Endodermal cell (in vitro differentiated cells): ENCODE measurements at regions not wholly inside any gene's neighbourhood (a gene's known extent, or its start where the extent isn't known, plus 50 kb on each side); places are given as distances from the start of the nearest gene placed in this dataset.
"Not testable (repeated sequence)": the region's sequence is repeated elsewhere in the genome, so short reads cannot be mapped to it uniquely, and the experiment has no call there.

Experiments used
- DNase-seq: peaks from one replicate; pipeline ENCODE4 v3.0.0-alpha.2; 2017
- H3K27ac ChIP-seq: 2 replicates; pipeline ENCODE4 v1.5.1; 2013; ENCODE audit warnings: mild to moderate bottlenecking, low read depth, low read length, moderate library complexity
- H3K27me3 ChIP-seq: 2 replicates; pipeline ENCODE4 v1.6.1; 2013; ENCODE audit warnings: mild to moderate bottlenecking, low read length, moderate library complexity; ENCODE audit not compliant: insufficient read depth, control insufficient read depth, poor library complexity, severe bottlenecking
- H3K36me3 ChIP-seq: 2 replicates; pipeline ENCODE4 v1.7.0; 2013; ENCODE audit warnings: mild to moderate bottlenecking, low read length, moderate library complexity; ENCODE audit not compliant: control insufficient read depth, insufficient read depth
- H3K4me1 ChIP-seq: one replicate; pipeline ENCODE4 v1.7.0; 2013; ENCODE audit warnings: low read length; ENCODE audit not compliant: control insufficient read depth, insufficient read depth
- H3K4me3 ChIP-seq: 2 replicates; pipeline ENCODE4 v1.5.1; 2013; ENCODE audit warnings: mild to moderate bottlenecking, low read length, moderate library complexity
- H3K9ac ChIP-seq: 2 replicates; pipeline ENCODE4 v1.6.1; 2013; ENCODE audit warnings: mild to moderate bottlenecking, low read length, moderate library complexity; ENCODE audit not compliant: poor library complexity, severe bottlenecking; ENCODE audit errors: extremely low read depth
- H3K9me3 ChIP-seq: 2 replicates; pipeline ENCODE4 v1.6.1; 2013; ENCODE audit warnings: mild to moderate bottlenecking, low read length, moderate library complexity; ENCODE audit not compliant: control insufficient read depth
- H3K27ac Mint-ChIP-seq: 2 replicates; pipeline ENCODE4 v1.8.0; 2020; ENCODE audit warnings: mixed read lengths
- H3K27me3 Mint-ChIP-seq: 2 replicates; pipeline ENCODE4 v1.8.0; 2021; ENCODE audit warnings: mild to moderate bottlenecking, mixed read lengths; ENCODE audit not compliant: insufficient read depth
- H3K36me3 Mint-ChIP-seq: 2 replicates; pipeline ENCODE4 v1.8.0; 2020; ENCODE audit warnings: low read depth, mixed read lengths
- H3K4me1 Mint-ChIP-seq: 2 replicates; pipeline ENCODE4 v1.8.0; 2020; ENCODE audit warnings: mixed read lengths
- H3K4me3 Mint-ChIP-seq: 2 replicates; pipeline ENCODE4 v1.8.0; 2020; ENCODE audit warnings: mild to moderate bottlenecking, moderate library complexity, mixed read lengths
- H3K9me3 Mint-ChIP-seq: 2 replicates; pipeline ENCODE4 v1.8.0; 2020; ENCODE audit warnings: mild to moderate bottlenecking, mixed read lengths
- CTCF ChIP-seq: fragments of 200-600 bp; sonication (generic); conservative IDR thresholded peaks from 2 replicates; pipeline ENCODE4 v1.5.0; 2021; ENCODE audit warnings: antibody characterized with exemption, mild to moderate bottlenecking
- WGBS, 2 experiments: methylation state at CpG; one replicate each; pipeline versions ENCODE4 v1.1.5 to v1.1.7; 2013; ENCODE audit warnings: missing lambda C conversion rate in 2 of 2, mixed read lengths in 1 of 2; ENCODE audit not compliant: insufficient coverage in 1 of 2, insufficient read length in 1 of 2; 5-methylcytosine and 5-hydroxymethylcytosine counted together

- peak; percentile 47 for TF ChIP-seq CTCF
- not testable (repeated sequence) for H3K4me1 Mint-ChIP-seq
Observed at GRCh38 chr6:60935970-60936369, 1350.1 kb downstream of the KHDRBS2 start.

DNA sequence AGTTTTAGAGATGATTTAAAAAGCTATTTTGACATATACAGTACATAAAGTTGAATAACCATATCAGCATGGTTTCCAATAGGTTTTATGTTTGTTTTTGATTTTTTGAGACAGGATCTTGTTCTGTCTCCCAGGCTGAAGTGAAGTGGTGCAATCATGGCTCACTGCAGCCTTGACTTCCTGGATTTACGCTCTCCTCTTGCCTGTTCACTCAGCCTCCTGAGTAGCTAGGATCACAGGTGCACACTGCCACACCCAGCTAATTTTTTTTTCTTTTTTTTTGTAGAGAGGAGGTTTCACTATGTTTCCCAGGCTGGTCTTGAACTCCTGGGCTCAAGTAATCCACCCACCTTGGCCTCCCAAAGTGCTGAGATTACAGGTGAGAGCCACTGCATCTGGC is 1366.4 kb downstream of the KHDRBS2 start:
- H3K4me3 ChIP-seq, H3K4me3 Mint-ChIP-seq, H3K9ac ChIP-seq, H3K36me3 ChIP-seq, H3K9me3 ChIP-seq, H3K4me1 Mint-ChIP-seq, H3K27ac ChIP-seq, H3K9me3 Mint-ChIP-seq, H3K27me3 ChIP-seq, H3K4me1 ChIP-seq, H3K27ac Mint-ChIP-seq, H3K36me3 Mint-ChIP-seq, H3K27me3 Mint-ChIP-seq, DNase-seq: not testable (repeated sequence)
- 95% methylated on average over 1 of the region's 1 CpG; no CpG with 5 or more reads in 1 of the 2 experiments for WGBS, 2 experiments

More at GRCh38 chr6:60935970-60936369, 1350.1 kb downstream of the KHDRBS2 start:
- no CpG with 5 or more reads among the region's 1 CpG for WGBS, 2 experiments
- H3K27ac ChIP-seq, H3K4me3 Mint-ChIP-seq, H3K27ac Mint-ChIP-seq, H3K9ac ChIP-seq, H3K27me3 ChIP-seq, H3K9me3 Mint-ChIP-seq, H3K4me1 ChIP-seq, H3K27me3 Mint-ChIP-seq, DNase-seq, H3K9me3 ChIP-seq, H3K4me3 ChIP-seq, H3K36me3 Mint-ChIP-seq, H3K36me3 ChIP-seq: not testable (repeated sequence)

DNA sequence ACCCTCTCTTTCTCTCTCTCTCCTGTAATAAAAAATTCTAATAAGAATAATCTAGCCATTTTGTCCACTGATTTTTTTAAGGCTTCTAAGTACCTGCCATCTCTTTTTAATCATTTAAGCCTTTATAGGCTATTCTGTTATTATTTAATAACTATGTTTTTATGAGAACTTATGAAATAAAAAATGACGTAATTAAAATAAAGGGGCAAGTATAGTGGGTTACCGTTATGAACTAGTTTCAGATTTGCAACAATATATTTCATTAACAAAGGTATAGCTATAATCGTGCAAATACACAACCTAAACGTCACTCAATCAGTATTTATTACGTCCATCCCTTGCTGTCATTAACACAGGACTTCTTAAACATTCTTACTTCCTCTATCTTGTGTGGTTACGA is 1382.2 kb downstream of the KHDRBS2 start:
- not testable (repeated sequence) for H3K4me1 ChIP-seq, H3K27ac Mint-ChIP-seq, H3K27me3 Mint-ChIP-seq, H3K36me3 Mint-ChIP-seq, H3K4me3 ChIP-seq, H3K4me1 Mint-ChIP-seq, H3K27me3 ChIP-seq, H3K36me3 ChIP-seq, DNase-seq, H3K4me3 Mint-ChIP-seq, H3K9ac ChIP-seq, H3K27ac ChIP-seq
- peaks cover 22% of the 10 kb centered on the region for H3K9me3 Mint-ChIP-seq
- 94% methylated on average over 5 of the region's 6 CpGs; no CpG with 5 or more reads in 1 of the 2 experiments for WGBS, 2 experiments
- H3K9me3 ChIP-seq, result peaks cover 14% of the 10 kb centered on the region

DNA sequence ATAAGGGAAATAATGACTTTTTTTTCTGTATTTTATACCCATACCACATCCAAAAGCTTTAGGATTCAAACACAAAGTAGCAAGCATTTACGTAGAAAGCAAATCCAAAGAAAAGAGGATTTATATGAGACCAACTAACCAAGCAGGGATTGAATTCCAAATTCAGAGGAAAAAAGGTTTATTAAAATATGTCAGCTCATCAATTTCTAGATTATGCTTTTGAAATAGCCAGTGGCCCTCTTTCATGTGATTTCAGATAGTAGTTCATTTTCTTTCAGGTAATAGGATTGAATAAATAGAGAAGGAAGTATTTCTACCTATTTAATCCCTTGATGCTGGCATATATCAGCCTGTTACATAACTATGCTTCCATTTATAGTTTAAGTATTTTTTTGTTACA is 1392.7 kb downstream of the KHDRBS2 start:
- not testable (repeated sequence) for H3K36me3 ChIP-seq, H3K9me3 ChIP-seq, H3K9ac ChIP-seq, H3K27me3 Mint-ChIP-seq, H3K27me3 ChIP-seq, H3K4me3 Mint-ChIP-seq, H3K9me3 Mint-ChIP-seq, H3K27ac Mint-ChIP-seq, H3K4me1 Mint-ChIP-seq, DNase-seq, H3K27ac ChIP-seq, H3K4me1 ChIP-seq, H3K4me3 ChIP-seq, H3K36me3 Mint-ChIP-seq
- WGBS, 2 experiments, result 100% methylated on average over 1 of the region's 1 CpG; no CpG with 5 or more reads in 1 of the 2 experiments
